Activated T-helper 17 cell treated with anti-CD3 and anti-CD28 coated beads, Interleukin-2, amount 50 U/mL, for 72 hours (primary cell): ENCODE measurements at regions not wholly inside any gene's neighbourhood (a gene's known extent, or its start where the extent isn't known, plus 50 kb on each side); places are given as distances from the start of the nearest gene placed in this dataset.

ENCODE experiments used
- ATAC-seq: fragments of 150-1000 bp; cut with Tn5 transposase; replicated peaks from 2 replicates; pipeline ENCODE4 v1.10.0; 2021; ENCODE audit warnings: mild to moderate bottlenecking, moderate library complexity
- H3K27ac Mint-ChIP-seq: one replicate; pipeline ENCODE4 v1.8.0; 2022; ENCODE audit warnings: mixed read lengths
- H3K27me3 Mint-ChIP-seq: one replicate; pipeline ENCODE4 v1.8.0; 2022; ENCODE audit warnings: mixed read lengths
- H3K36me3 Mint-ChIP-seq: one replicate; pipeline ENCODE4 v1.8.0; 2022; ENCODE audit warnings: low read depth, mild to moderate bottlenecking, mixed read lengths
- H3K4me1 Mint-ChIP-seq: one replicate; pipeline ENCODE4 v1.8.0; 2022; ENCODE audit warnings: mixed read lengths
- H3K4me3 Mint-ChIP-seq: one replicate; pipeline ENCODE4 v1.8.0; 2022; ENCODE audit warnings: mild to moderate bottlenecking, mixed read lengths
- H3K9me3 Mint-ChIP-seq: one replicate; pipeline ENCODE4 v1.8.0; 2022; ENCODE audit warnings: mixed read lengths

DNA sequence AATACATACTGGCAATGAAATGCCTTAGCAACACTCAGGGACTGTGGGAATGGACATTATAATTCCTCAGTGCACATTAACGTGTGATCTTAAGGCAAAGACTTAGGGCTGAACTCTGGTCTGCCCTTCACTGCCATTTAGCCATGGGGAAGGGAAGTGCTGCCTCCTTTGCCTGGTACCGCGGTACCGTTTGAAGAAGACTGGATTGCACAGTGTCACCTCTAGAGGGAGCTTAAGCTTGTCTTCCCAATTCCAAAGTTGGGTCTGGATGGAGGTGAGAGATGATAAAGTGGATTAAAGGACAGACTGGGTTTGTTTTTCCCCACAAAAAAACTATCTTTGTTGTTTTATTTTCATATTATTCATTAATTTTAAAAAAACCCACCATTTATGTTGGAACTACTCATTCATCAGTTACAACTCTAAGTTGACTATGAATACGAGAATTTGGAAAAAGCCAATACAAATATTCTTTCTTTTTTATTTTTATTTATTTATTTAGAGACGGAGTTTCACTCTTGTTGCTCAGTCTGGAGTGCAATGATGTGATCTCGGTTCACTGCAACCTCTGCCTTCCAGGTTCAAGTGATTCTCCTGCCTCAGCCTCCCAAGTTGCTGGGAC lies 60.0 kb upstream of the SYN2 start:
- no peak overlapping the region for H3K27ac Mint-ChIP-seq
- ATAC-seq, result no peak
- peaks cover 13% of the 10 kb centered on the region for H3K27me3 Mint-ChIP-seq
- H3K36me3 Mint-ChIP-seq, result no peaks in the 10 kb centered on the region
- H3K4me1 Mint-ChIP-seq, result peaks cover 8% of the 10 kb centered on the region
- no peak overlapping the region for H3K4me3 Mint-ChIP-seq
- H3K9me3 Mint-ChIP-seq, result no peaks in the 10 kb centered on the region

DNA sequence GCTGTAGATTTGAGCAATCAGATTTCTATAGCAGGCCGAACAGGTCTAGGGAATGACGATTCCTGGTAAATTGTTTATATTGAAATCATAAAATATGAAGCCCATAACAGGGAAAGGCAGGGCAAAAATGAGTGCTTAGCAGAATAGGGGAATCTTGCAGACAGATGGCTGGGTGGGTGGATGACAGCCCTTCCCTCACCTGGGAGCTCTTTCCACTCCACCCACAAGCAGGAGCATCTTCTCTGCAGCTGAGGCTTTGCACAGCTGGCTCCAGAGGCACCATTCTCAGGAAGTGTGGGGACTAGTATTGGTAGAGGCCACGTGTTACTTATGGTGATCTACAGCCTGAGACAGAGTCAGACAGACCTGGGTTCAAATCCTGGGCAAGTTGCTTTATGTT lies 55.9 kb upstream of the SYN2 start:
- Mint-ChIP-seq H3K36me3 (no peaks in the 10 kb centered on the region), H3K27ac (no peak overlapping the region), H3K4me1 (no peaks in the 10 kb centered on the region), H3K4me3 (no peak overlapping the region), H3K9me3 (no peaks in the 10 kb centered on the region), H3K27me3 (peaks cover 15% of the 10 kb centered on the region)
- no peak for ATAC-seq

DNA sequence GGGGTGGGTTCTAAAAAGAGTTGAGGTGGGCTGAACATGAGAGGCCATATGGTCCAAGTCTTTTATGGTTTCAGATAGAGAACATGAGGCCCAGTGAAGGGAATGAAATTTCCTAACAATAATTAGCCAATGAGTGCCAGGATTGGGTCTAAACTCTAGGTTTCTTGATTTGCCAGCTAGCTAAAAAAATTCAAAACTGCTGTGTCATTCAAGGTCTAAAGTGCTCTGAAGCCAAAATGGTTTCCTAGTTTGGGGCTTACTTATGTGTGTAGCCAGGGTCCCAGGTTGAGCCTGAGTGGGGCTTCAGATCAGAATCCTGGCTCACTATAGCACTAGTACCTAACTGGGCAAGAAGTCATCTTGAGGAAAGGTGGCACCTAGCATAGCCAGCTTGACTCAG lies 55.3 kb upstream of the SYN2 start:
- Mint-ChIP-seq H3K36me3 (no peaks in the 10 kb centered on the region), H3K27ac (no peak overlapping the region), H3K27me3 (peaks cover 15% of the 10 kb centered on the region), H3K4me3 (no peak overlapping the region), H3K4me1 (no peaks in the 10 kb centered on the region), H3K9me3 (no peaks in the 10 kb centered on the region)
- no peak for ATAC-seq

DNA sequence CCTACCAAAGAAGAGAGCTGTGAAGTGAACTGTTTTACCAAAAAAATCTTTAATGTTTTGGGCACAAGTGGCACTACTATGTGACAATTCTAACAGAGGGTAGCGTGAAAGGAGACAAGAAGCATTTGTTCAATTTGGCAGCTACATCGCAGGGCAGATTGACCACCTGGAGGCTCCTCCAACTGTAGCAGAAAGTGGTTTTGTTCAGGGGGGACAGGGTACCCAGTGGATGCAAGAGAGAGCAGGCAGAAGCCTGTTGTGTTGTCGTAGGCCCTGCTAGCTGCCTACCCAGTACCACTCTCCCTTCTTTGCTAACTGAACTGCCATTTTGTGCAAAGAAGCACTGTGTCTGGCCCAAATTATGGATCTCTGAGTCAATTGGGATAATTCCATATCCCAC lies 54.8 kb upstream of the SYN2 start:
- Mint-ChIP-seq H3K27me3 (peaks cover 15% of the 10 kb centered on the region), H3K36me3 (no peaks in the 10 kb centered on the region), H3K4me1 (no peaks in the 10 kb centered on the region), H3K4me3 (no peak overlapping the region), H3K9me3 (no peaks in the 10 kb centered on the region), H3K27ac (no peak overlapping the region)
- ATAC-seq, result no peak

DNA sequence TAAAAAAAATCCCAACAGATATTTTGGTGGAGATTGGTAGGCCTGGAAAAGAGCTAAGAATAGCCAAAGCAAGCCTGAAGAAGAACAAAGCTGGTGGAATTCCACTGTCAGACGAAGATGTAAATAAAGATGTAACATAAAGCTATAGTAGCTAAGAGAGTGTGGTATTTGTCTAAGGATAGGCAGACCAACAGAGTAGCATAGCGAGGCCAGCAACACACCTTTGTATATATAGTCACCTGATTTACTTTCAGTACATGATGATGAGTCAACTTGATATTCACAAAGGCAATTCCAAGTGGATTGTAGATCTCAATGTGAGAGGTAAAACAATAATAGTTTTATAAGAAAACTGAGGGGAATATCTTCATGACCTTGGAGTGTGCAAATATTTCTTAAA lies 53.6 kb upstream of the SYN2 start:
- H3K27me3 Mint-ChIP-seq, result peaks cover 12% of the 10 kb centered on the region
- no peak overlapping the region for H3K4me3 Mint-ChIP-seq
- H3K9me3 Mint-ChIP-seq, result no peaks in the 10 kb centered on the region
- H3K4me1 Mint-ChIP-seq, result no peaks in the 10 kb centered on the region
- no peak overlapping the region for H3K27ac Mint-ChIP-seq
- no peaks in the 10 kb centered on the region for H3K36me3 Mint-ChIP-seq
- no peak for ATAC-seq

DNA sequence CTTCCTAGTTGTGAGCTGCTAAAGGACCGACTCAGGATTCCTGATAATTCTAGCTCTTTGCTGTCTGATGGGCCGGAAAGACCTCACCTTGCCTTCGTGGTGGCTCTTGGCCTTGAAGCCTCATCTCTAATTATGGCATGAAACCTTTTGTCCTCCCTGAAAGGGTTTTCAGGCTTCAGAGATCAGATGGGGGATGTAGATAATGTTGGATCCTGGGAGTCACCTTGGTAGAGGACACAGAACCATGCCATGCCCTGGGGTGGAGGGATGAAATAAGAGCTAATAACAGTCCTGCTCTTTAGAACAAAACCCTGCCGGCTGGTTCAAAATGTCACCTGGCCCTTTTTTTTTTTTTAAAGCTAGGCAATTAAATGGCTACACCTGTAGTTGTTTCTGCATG lies 50.8 kb upstream of the SYN2 start:
- H3K27ac Mint-ChIP-seq, result no peak overlapping the region
- no peaks in the 10 kb centered on the region for H3K4me1 Mint-ChIP-seq
- ATAC-seq, result no peak
- H3K27me3 Mint-ChIP-seq, result peaks cover 10% of the 10 kb centered on the region
- H3K4me3 Mint-ChIP-seq, result no peak overlapping the region
- H3K36me3 Mint-ChIP-seq, result no peaks in the 10 kb centered on the region
- peaks cover 4% of the 10 kb centered on the region for H3K9me3 Mint-ChIP-seq

DNA sequence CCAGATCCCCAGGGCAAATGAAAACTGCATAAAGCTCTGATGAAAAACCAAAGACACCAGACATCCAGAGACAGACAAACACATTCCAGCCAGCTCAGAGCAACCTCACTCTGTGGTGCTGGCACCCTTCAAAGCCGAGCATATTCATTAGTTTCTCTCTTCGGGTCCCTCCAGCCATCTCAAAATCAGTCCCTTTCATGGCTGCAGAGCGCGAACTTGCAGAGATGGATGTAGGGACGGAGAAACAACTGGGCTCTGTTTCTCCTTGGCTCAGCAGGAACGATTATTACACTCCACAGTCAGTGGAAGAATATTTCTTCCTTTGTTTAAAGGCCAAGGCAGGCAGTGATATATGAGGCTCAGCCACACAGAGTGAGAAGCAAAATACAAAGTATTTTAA lies 50.4 kb upstream of the SYN2 start:
- no peaks in the 10 kb centered on the region for H3K4me1 Mint-ChIP-seq
- H3K27me3 Mint-ChIP-seq, result peaks cover 10% of the 10 kb centered on the region
- H3K9me3 Mint-ChIP-seq, result peaks cover 4% of the 10 kb centered on the region
- H3K27ac Mint-ChIP-seq, result no peak overlapping the region
- ATAC-seq, result no peak
- H3K36me3 Mint-ChIP-seq, result no peaks in the 10 kb centered on the region
- no peak overlapping the region for H3K4me3 Mint-ChIP-seq

DNA sequence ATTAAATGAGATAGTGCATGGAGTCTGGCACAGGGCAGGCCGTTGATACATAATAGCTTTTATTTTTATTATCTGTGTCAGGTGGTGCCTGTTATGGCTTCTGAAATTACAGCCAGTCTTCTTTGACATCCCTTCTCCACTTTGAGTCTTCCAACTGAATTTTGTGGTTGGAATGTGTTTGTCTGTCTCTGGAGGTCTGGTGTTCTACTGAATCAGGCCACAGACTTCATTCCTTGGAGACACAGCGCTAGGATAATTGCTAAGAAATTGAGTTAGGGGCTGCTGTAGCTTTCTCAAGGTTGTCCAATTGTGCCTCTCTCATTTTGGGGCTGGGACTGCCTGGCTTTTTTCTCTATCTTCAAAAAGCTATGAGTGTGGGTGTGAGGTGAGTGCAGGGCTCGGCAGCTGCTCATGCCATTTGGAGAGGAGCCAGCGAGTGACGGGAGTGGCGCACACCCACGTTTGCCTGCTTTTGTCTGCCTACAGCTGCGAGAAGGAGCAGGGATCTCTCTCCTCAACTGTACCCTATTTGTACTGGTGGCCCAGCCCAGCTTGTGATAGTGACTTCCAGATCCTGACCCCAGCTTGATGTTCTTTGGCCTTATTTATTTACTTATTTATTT lies 49.8 kb upstream of the SYN2 start:
- H3K9me3 Mint-ChIP-seq, result peaks cover 5% of the 10 kb centered on the region
- peaks cover 7% of the 10 kb centered on the region for H3K27me3 Mint-ChIP-seq
- H3K36me3 Mint-ChIP-seq, result no peaks in the 10 kb centered on the region
- no peaks in the 10 kb centered on the region for H3K4me1 Mint-ChIP-seq
- ATAC-seq, result no peak
- H3K4me3 Mint-ChIP-seq, result no peak overlapping the region
- no peak overlapping the region for H3K27ac Mint-ChIP-seq
